ENCODE measurements at regions not wholly inside any gene's neighbourhood (a gene's known extent, or its start where the extent isn't known, plus 50 kb on each side); places are given as distances from the start of the nearest gene placed in this dataset.

DNA sequence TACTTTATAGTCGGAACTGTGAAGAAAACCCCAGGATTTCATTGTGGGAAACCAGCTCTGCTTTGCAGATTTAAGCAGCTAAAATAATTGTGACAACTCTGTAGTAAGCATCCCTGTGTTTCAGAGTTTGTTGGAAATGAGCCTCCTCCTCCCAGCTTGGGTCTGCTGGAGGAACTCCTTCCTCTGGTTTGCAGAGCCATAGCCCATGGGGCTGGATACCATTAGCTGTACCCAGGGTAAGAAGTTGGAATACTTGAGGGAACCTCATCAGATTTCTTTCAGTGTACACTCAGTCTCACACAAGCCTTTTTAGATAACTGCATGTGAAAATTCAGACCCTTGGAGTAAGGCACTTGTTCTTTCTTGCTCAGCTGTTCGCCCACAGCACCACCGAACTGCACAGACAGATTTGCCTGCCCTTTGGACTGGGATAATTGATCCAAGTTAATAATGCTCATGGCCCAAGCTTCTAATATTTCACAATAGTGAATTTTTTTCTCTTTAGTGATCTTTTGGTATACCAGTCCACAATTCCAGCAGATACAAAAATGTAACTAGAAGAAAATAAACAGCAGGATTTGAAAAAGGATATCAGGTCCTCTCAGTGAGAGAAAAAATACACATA, 467.4 kb upstream of the FZD8 start:
- H3K4me1 ChIP-seq = no peaks in the 10 kb centered on the region
- H3K27me3 ChIP-seq (ENCODE audit: control insufficient read depth, insufficient read depth, low read length) = no peaks in the 10 kb centered on the region
- H3K79me2 ChIP-seq = no peaks in the 10 kb centered on the region
- H2AFZ ChIP-seq = no peak overlapping the region
- TF ChIP-seq, protein P1, sequence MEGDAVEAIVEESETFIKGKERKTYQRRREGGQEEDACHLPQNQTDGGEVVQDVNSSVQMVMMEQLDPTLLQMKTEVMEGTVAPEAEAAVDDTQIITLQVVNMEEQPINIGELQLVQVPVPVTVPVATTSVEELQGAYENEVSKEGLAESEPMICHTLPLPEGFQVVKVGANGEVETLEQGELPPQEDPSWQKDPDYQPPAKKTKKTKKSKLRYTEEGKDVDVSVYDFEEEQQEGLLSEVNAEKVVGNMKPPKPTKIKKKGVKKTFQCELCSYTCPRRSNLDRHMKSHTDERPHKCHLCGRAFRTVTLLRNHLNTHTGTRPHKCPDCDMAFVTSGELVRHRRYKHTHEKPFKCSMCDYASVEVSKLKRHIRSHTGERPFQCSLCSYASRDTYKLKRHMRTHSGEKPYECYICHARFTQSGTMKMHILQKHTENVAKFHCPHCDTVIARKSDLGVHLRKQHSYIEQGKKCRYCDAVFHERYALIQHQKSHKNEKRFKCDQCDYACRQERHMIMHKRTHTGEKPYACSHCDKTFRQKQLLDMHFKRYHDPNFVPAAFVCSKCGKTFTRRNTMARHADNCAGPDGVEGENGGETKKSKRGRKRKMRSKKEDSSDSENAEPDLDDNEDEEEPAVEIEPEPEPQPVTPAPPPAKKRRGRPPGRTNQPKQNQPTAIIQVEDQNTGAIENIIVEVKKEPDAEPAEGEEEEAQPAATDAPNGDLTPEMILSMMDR (IDR thresholded peaks at IDR 0.05) = no peak
- no peak overlapping the region for H3K27ac ChIP-seq
- no peak overlapping the region for H3K4me3 ChIP-seq (ENCODE audit: low read depth, low read length)
- no peaks in the 10 kb centered on the region for H3K36me3 ChIP-seq (ENCODE audit: control insufficient read depth, insufficient read depth, low read length)
- no peaks in the 10 kb centered on the region for H3K9me3 ChIP-seq (ENCODE audit: control insufficient read depth, low read length)
- no peak overlapping the region for H3K9ac ChIP-seq
- no peak overlapping the region for H3K4me2 ChIP-seq (ENCODE audit: low read length)

DNA sequence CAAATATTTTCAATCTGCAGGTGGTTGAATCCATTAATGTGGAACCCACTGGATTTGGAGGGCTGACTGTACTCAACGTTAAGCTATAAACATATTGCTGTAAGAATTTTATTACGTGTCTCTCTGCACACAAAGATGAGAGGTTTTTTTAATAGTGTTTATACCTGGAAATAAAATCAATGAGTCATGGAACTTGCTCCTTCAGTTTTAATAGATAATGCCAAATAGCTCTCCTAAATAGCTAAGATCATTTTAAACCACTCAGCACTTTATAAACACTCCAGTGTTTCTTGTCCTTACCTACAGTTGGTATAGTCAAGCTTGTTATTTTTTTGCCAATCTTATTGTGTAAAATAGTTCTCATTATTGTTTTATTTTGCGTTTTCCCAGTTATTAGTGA, 455.6 kb upstream of the FZD8 start:
- Histone ChIP-seq H2AFZ (no peak overlapping the region), H3K9me3 (ENCODE audit: control insufficient read depth, low read length) (no peaks in the 10 kb centered on the region), H3K79me2 (no peaks in the 10 kb centered on the region), H3K27me3 (ENCODE audit: control insufficient read depth, insufficient read depth, low read length) (no peaks in the 10 kb centered on the region), H3K4me3 (ENCODE audit: low read depth, low read length) (no peak overlapping the region), H3K9ac (no peak overlapping the region), H3K4me1 (no peaks in the 10 kb centered on the region), H3K36me3 (ENCODE audit: control insufficient read depth, insufficient read depth, low read length) (no peaks in the 10 kb centered on the region), H3K27ac (no peak overlapping the region), H3K4me2 (ENCODE audit: low read length) (no peak overlapping the region)
- TF ChIP-seq, protein P1 (IDR thresholded peaks at IDR 0.05) = no peak

- no peak overlapping the region for H2AFZ ChIP-seq
- no peak overlapping the region for H3K27ac ChIP-seq
- H3K79me2 ChIP-seq = no peaks in the 10 kb centered on the region
- no peaks in the 10 kb centered on the region for H3K9me3 ChIP-seq (ENCODE audit: control insufficient read depth, low read length)
- no peaks in the 10 kb centered on the region for H3K27me3 ChIP-seq (ENCODE audit: control insufficient read depth, insufficient read depth, low read length)
- TF ChIP-seq, protein P1 (IDR thresholded peaks at IDR 0.05) = no peak
- no peak overlapping the region for H3K4me2 ChIP-seq (ENCODE audit: low read length)
- H3K36me3 ChIP-seq (ENCODE audit: control insufficient read depth, insufficient read depth, low read length) = no peaks in the 10 kb centered on the region
- no peak overlapping the region for H3K9ac ChIP-seq
- no peaks in the 10 kb centered on the region for H3K4me1 ChIP-seq
- no peak overlapping the region for H3K4me3 ChIP-seq (ENCODE audit: low read depth, low read length)
These were observed 454.5 kb upstream of the FZD8 start for GRCh38 chr10:36096576-36096975.

- Histone ChIP-seq H3K27me3 (ENCODE audit: control insufficient read depth, insufficient read depth, low read length) (no peaks in the 10 kb centered on the region), H3K4me2 (ENCODE audit: low read length) (no peak overlapping the region), H3K79me2 (no peaks in the 10 kb centered on the region), H3K9me3 (ENCODE audit: control insufficient read depth, low read length) (no peaks in the 10 kb centered on the region), H3K4me3 (ENCODE audit: low read depth, low read length) (no peak overlapping the region), H2AFZ (no peak overlapping the region), H3K27ac (no peak overlapping the region), H3K4me1 (no peaks in the 10 kb centered on the region), H3K9ac (no peak overlapping the region), H3K36me3 (ENCODE audit: control insufficient read depth, insufficient read depth, low read length) (no peaks in the 10 kb centered on the region)
- TF ChIP-seq, protein P1 (IDR thresholded peaks at IDR 0.05) = no peak
These were observed 452.0 kb upstream of the FZD8 start for GRCh38 chr10:36094096-36094495.

GRCh38 chr10:36092116-36092515, 450.0 kb upstream of the FZD8 start:
- Histone ChIP-seq H3K79me2 (no peaks in the 10 kb centered on the region), H3K27ac (no peak overlapping the region), H3K4me3 (ENCODE audit: low read depth, low read length) (no peak overlapping the region), H3K4me1 (no peaks in the 10 kb centered on the region), H3K4me2 (ENCODE audit: low read length) (no peak overlapping the region), H3K36me3 (ENCODE audit: control insufficient read depth, insufficient read depth, low read length) (no peaks in the 10 kb centered on the region), H2AFZ (no peak overlapping the region), H3K27me3 (ENCODE audit: control insufficient read depth, insufficient read depth, low read length) (no peaks in the 10 kb centered on the region), H3K9ac (no peak overlapping the region), H3K9me3 (ENCODE audit: control insufficient read depth, low read length) (no peaks in the 10 kb centered on the region)
- TF ChIP-seq, protein P1 (IDR thresholded peaks at IDR 0.05) = no peak

Measured in parathyroid adenoma (tissue), 2 donors.